ENCODE measurements at regions not wholly inside any gene's neighbourhood (a gene's known extent, or its start where the extent isn't known, plus 50 kb on each side); places are given as distances from the start of the nearest gene placed in this dataset.
"Not testable (repeated sequence)": the region's sequence is repeated elsewhere in the genome, so short reads cannot be mapped to it uniquely, and the experiment has no call there.

- Histone ChIP-seq H3K27ac (no peak overlapping the region), H3K4me3 (no peak overlapping the region)
These were observed 59.3 kb downstream of the GPR88 start for GRCh38 chr1:100597061-100597741.

GRCh38 chr1:100597784-100598183 is 59.8 kb downstream of the GPR88 start:
- Histone ChIP-seq H3K4me3 (no peak overlapping the region), H3K27ac (no peak overlapping the region)

- H3K27ac ChIP-seq, H3K4me3 ChIP-seq: not testable (repeated sequence)
These were observed 62.4 kb downstream of the GPR88 start for GRCh38 chr1:100600377-100600776.

- not testable (repeated sequence) for H3K27ac ChIP-seq, H3K4me3 ChIP-seq
These were observed 64.1 kb downstream of the GPR88 start for GRCh38 chr1:100602028-100602427.

GRCh38 chr1:100604372-100604771 is 66.4 kb downstream of the GPR88 start:
- no peak overlapping the region for H3K4me3 ChIP-seq
- H3K27ac ChIP-seq: no peak overlapping the region

GRCh38 chr1:100606438-100606837 is 68.5 kb downstream of the GPR88 start:
- no peak overlapping the region for H3K27ac ChIP-seq

GRCh38 chr1:100607628-100608240 is 69.8 kb downstream of the GPR88 start:
- Histone ChIP-seq H3K27ac (no peak overlapping the region), H3K4me3 (no peak overlapping the region)

More at GRCh38 chr1:100606438-100606837, 68.5 kb downstream of the GPR88 start:
- H3K4me3 ChIP-seq: no peak overlapping the region

GRCh38 chr1:100609849-100610248 is 71.9 kb downstream of the GPR88 start:
- Histone ChIP-seq H3K4me3 (no peak overlapping the region), H3K27ac (no peak overlapping the region)

GRCh38 chr1:100611086-100611485 is 73.1 kb downstream of the GPR88 start:
- H3K4me3 ChIP-seq: no peak overlapping the region
- no peak overlapping the region for H3K27ac ChIP-seq

GRCh38 chr1:100612540-100612939 is 74.6 kb downstream of the GPR88 start:
- Histone ChIP-seq H3K27ac (no peak overlapping the region), H3K4me3 (no peak overlapping the region)

GRCh38 chr1:100613817-100614559 is 76.0 kb downstream of the GPR88 start:
- no peak overlapping the region for H3K27ac ChIP-seq
- no peak overlapping the region for H3K4me3 ChIP-seq

- Histone ChIP-seq H3K4me3 (no peak overlapping the region), H3K27ac (no peak overlapping the region)
These were observed 76.6 kb downstream of the GPR88 start for GRCh38 chr1:100614570-100614969.

GRCh38 chr1:100615686-100616085 is 77.7 kb downstream of the GPR88 start:
- Histone ChIP-seq H3K27ac (no peak overlapping the region), H3K4me3 (no peak overlapping the region)

GRCh38 chr1:100616121-100616621 is 78.2 kb downstream of the GPR88 start:
- no peak overlapping the region for H3K27ac ChIP-seq
- H3K4me3 ChIP-seq: no peak overlapping the region

GRCh38 chr1:100622037-100622436 is 84.1 kb downstream of the GPR88 start:
- Histone ChIP-seq H3K27ac (no peak overlapping the region), H3K4me3 (no peak overlapping the region)

GRCh38 chr1:100622506-100622905 is 84.6 kb downstream of the GPR88 start:
- H3K27ac ChIP-seq: peak overlapping the region in 2 of 21 experiments; percentile 11 to 28
- no peak overlapping the region for H3K4me3 ChIP-seq

- Histone ChIP-seq H3K4me3 (no peak overlapping the region), H3K27ac (peak overlapping the region in 1 of 21 experiments; percentile 11)
These were observed 85.2 kb downstream of the GPR88 start for GRCh38 chr1:100622966-100623762.

- no peak overlapping the region for H3K27ac ChIP-seq
- no peak overlapping the region for H3K4me3 ChIP-seq
These were observed 87.1 kb downstream of the GPR88 start for GRCh38 chr1:100624886-100625610.

- Histone ChIP-seq H3K27ac (peak overlapping the region in 4 of 21 experiments; percentile 16 to 64 (median 36)), H3K4me3 (no peak overlapping the region)
These were observed 88.5 kb downstream of the GPR88 start for GRCh38 chr1:100626397-100626796.
